GM21619 (cell line): ENCODE measurements at regions not wholly inside any gene's neighbourhood (a gene's known extent, or its start where the extent isn't known, plus 50 kb on each side); places are given as distances from the start of the nearest gene placed in this dataset.
A peak's percentile ranks its signal among the peaks of the same experiment; 100 is the strongest.
"Not testable (repeated sequence)": the region's sequence is repeated elsewhere in the genome, so short reads cannot be mapped to it uniquely, and the experiment has no call there.

ENCODE experiments used
- ATAC-seq: cut with Tn5 transposase; IDR thresholded peaks from one replicate; pipeline ENCODE4 v1.9.1; 2021; ENCODE audit not compliant: unreplicated experiment

DNA sequence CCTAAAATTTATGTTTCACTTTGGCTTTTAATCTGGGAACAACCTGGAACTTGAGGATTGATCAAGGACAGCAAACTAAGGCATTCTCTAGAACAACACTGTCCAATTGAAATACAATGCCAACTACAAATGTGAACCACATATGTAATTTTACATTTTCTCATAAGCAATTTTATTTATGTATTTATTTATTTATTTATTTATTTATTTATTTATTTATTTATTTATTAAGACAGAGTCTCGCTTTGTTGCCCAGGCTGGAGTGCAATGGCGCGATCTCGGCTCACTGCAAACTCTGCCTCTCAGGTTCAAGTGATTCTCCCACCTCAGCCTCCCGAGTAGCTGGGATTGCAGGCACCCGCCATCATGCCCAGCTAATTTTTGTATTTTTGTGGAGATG lies 448.7 kb downstream of the BUD13 start:
- ATAC-seq, result not testable (repeated sequence)

DNA sequence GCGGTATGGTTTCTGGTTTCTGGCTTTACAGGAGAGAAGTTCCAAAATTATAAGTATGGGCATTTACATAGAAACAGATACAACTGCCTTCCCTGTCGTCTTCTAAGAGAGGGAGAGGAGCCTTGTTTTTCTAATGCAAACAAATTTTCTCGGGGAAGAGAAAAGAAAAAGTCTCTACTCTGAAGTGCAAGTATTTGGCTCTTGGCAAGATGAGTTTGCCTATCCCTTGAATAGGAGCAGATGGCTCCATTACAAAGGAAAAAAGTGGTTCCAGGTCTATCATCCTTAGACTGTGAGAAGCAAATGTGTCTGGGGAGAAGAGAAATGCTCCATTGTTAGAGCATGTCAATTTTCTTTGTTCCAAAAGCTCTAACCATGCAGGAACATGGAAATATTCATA lies 455.6 kb downstream of the BUD13 start:
- ATAC-seq, result no peak

DNA sequence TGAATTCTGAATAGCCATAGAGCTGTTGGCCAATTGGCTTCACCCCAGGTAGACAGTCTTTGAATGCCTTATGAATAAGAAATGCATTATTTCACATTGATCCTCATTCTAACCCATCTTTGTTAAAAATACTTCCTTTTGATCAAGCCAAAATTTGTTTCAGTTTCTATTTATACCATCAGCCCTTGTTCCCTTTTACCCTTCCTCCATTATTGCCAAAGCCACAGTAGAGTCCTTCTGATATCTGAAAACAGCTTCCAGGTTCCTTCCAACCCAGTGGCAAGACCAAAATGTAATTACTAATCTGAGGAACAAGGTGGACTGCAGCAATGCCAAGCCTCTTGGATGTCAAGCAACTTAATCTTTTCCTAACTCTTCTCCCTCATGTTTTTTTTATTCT lies 458.8 kb downstream of the BUD13 start:
- no peak for ATAC-seq

- ATAC-seq, result no peak
These were observed 460.0 kb downstream of the BUD13 start for GRCh38 chr11:116312570-116313391.

DNA sequence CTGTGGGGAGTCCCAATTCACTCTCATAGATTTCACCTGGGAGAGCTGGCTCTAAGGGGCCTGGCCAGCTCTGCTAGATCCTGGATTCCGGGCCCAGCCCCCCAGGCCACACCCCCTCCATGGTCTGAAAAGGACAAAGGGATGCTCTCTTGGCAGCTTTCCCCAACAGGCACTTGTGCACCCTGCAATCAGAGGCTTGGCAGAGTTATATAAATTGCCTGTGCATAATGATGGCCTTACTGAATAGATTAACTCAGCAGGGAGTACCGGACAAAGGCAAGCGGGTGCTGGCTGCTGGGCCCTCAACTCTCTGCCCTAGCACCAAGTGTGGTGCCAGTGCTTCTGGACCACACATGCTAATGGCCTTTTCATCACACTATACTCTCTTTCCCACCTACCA lies 461.6 kb downstream of the BUD13 start:
- ATAC-seq, result no peak

DNA sequence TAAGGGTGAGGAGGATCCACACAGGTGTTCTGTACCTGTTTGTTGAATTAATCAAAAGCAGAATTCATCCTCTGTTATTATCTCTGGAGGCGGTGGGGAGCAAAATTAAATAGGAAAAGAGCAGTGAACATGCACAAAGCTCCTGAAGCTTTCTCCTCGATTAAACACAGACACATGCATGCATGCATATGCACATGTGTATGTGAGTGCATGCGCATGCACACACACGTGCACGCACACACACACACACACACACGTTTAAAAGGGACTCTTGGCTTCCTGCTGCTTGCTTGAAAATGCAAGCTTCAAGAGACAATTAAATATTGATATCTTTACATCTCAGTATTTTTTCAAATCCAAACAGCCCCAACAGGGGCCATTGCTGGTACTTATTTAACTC lies 462.1 kb downstream of the BUD13 start:
- ATAC-seq, result no peak

GRCh38 chr11:116310226-116310625 lies 462.6 kb downstream of the BUD13 start:
- no peak for ATAC-seq

DNA sequence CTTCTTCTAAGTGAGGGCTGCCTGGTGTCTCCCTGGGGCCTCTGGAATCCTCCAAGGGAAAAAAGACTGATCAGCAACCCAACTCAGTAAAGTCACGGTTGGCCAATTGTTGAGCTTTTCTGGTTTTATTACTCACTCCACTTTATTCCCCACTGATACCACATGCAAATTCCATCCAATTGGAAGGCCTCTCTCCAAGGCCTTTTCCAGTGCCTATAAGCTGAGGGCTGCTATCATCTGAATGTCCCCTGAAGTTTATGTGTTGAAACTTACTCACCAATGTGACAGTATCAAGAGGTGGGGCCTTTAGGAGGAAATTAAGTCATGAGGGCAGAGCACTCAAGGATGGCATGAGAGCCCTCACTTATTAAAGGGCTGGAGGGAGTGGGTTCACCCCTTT lies 463.3 kb downstream of the BUD13 start:
- ATAC-seq, result no peak

- no peak for ATAC-seq
These were observed 470.0 kb downstream of the BUD13 start for GRCh38 chr11:116302756-116303155.

DNA sequence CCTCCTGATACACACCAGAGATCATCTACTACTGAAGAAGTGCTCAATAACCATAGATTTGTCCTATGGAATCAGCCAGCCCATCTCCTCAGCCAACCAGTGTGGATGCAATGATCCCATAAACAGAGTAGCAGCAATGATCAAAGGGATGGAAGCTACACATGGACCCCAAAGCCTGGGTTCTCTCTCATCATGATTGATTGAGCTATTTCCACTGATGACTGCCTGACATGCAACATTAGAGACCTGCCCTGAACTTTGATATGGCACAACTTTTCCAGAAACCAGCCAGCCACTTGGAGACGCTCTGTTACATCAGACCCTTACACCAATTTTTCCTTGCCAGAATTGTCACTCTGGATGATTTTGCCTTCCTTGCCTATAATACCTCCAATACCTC lies 471.6 kb downstream of the BUD13 start:
- ATAC-seq, result no peak

DNA sequence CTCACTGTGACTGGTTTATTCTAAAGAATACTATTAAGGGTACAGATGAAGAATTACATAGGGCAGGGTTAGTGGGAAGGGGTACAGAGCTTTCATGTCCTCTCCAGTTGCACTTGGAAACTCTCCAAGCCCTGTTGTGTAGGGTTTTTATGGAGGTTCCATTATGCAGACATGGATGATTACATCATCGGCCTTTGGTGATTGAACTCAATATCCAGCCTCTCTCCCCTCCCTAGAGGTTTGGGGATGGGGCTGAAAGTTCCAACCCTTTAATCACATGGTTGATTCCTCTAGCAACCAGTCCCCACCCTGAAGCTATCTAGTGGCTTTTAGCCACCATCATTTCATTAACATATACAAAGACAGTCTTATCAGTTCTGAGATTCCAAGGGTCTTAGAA lies 472.6 kb downstream of the BUD13 start:
- ATAC-seq, result no peak

- ATAC-seq, result no peak
These were observed 478.2 kb downstream of the BUD13 start for GRCh38 chr11:116294630-116295029.

DNA sequence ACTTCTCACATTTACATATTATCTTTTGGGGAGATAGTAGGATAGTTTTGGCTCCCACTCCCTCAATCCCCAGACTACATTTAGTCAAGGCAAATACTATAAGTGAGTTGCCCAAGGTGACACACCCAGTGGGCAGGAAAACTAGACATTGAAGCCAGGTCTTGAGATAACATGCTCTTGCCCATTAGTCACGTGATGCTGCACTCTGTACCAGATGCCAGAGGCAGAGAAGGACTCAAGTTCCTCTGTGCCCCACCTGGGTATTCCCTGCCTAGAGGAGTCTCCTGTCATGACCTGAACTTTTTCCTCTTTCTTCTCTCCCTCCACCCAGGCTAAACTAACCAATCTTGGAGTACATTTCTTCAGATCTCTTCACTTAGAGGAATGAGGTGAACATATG lies 484.9 kb downstream of the BUD13 start:
- no peak for ATAC-seq

DNA sequence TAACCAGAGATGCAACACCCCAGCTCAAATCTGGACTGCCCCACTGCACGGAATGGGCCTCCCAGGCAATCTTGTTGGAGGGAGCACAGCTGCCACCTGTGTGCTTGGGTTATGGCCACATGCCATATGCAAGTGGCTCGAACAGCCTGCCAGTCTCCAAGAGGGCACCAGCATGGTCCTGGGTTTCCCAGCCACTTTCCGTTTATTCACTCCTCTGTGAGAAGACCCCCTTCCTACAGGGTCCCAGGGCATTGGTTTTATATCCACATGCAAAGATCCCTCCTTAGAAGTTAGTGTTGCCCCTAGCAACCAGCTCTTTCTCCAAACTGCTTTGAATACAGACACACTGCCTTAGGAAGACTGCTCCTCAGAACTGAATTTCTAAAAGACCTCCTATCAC lies 487.8 kb downstream of the BUD13 start:
- ATAC-seq, result no peak

DNA sequence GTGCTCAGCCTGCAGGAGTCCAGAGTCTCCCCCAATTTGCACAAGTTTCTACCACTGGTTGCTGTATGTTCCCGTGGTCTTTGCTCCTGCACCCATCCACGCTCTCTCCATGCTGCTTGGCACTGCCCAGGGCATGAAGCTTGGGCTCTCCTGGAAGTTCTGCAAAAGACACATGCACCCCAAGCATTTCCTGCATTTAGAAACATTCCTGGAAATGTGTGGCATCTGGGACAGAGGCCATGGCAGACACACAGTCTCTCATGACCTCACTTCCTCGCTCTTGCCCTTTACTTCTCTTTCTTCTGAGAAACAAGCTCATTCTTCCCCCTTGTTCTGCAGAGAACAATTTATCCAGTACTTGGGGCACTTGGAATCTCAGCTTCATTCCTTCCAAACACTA lies 489.5 kb downstream of the BUD13 start:
- ATAC-seq, result no peak

DNA sequence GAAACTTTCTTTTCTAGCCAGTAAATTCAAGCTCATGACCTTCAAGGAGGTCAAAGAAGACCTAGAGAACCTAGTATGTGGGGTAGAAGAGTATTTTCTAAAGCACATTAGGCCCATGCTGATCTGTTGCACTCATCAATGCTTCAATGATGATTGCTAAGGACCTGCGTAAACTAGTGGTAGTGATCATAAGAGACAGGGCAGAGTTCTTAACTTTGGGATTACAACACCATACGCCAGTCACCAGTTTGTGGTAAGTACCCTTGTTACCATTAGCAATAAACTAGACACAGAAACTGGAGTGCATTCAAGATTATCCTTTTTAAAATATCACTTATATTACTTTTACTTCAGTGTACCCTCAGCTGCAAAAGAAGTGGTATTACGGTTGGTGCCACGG lies 490.3 kb downstream of the BUD13 start:
- ATAC-seq, result no peak

GRCh38 chr11:116281173-116282160 lies 491.3 kb downstream of the BUD13 start:
- no peak for ATAC-seq

DNA sequence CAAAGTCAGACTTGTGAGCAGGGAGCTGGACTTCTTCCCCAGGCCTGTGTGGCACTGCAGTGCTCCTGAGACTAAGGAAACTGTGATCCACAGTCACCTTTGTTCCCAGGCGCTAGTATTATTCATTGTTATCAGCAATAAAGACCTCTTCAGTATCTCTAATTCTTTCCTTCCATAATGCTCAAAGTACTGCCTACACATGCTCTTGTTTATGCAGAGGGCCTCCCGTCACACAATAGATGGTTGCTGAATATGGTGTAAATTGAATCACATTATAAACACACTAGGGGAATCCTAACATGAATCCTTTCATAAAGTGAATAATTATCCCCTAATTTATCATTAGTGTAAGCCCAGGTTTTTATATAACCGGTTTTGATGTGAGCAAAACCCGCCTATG lies 493.3 kb downstream of the BUD13 start:
- no peak for ATAC-seq

GRCh38 chr11:116278076-116278475 lies 494.7 kb downstream of the BUD13 start:
- no peak for ATAC-seq

DNA sequence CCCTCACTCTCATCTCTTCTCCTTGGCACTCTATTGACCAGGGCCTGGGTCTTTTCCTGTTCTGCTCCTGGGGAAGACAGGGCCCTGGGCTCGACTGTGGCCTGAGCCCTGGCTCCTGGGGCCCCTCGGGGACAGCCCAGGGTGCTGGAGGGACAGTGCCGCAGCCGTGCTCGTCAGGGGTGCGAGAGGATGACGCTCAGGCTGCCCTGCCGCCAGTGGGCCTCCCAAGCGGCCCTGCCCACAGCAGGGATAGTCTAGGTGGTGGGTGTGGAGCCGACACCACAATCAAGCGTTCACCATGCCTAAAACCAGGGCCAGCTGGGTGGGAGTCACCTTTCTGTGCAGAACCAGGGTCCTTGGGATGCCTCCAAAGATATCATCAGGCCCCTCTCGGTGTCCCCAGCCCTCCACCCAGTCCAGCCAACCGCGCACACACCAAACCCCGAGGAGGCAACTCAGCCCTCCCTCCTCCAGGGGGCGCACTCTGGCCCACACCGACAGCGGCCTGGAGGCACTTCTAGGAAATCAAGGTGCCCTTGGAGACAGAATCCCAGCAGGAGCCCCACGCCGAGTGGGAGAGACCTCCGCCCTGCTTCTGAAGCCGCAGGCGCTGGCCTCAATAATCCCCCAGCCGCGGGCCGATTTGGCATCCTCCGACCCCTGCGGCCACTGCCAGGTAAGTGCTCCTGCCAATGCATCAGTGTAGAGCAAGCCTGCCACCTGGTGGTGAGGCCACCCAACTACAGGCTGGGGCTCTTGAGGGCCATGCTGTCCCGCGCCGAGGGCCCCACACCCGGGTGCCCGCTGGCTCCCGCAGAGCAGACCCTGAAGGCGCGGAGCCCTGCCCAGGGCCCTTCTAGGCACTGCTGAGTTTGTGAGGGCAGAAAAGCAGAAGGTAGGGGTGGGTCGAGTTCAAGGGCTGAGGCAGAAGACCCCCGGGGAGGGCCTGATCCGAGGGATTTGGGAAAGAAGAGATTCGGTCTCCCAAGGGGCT lies 496.4 kb downstream of the BUD13 start:
- ATAC-seq, result peak; percentile 92

DNA sequence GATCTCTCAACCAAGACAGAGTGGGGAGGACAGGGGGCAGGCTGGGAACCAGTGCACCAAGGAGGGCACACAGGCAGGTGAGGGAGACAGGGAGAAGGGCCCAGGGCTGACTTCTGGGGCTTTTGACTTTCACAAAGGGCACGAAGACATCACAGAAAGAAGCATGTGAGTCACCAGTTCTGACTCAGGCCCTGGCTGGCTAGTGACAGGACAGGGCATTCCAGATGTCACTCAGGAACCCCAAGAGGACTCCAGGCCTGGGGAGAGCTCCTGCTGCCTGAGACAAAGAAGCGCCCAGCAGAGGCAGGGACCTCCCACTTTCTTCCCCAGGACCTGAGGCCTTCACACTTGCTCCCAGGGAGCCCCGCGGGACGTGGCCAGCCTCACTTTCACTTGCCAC lies 497.2 kb downstream of the BUD13 start:
- ATAC-seq, result no peak
